GM04503 (cell line): ENCODE measurements at regions not wholly inside any gene's neighbourhood (a gene's known extent, or its start where the extent isn't known, plus 50 kb on each side); places are given as distances from the start of the nearest gene placed in this dataset.

Source experiments
- DNase-seq: peaks from one replicate; pipeline ENCODE4 v3.0.0-alpha.2; 2012; ENCODE audit warnings: low read depth

DNA sequence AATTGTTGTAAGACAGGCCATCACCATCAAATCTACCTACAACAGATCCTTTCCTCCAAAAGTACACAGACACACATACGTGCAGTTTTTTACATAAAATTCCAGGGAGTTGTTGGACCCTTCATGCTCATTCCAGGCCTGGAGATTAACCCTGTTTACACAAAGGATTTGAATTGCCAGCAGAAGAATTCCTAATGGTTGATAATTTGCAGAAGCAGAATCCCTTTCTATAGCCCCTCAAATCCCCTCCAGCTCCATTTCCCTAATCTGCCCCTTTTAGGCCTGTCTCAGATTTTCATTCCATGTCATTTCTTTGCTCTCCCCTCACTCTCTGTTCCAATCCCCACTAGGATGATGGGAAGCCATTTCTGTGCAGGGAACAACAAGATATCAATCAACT is 102.9 kb upstream of the TOX3 start:
- no peak for DNase-seq

DNA sequence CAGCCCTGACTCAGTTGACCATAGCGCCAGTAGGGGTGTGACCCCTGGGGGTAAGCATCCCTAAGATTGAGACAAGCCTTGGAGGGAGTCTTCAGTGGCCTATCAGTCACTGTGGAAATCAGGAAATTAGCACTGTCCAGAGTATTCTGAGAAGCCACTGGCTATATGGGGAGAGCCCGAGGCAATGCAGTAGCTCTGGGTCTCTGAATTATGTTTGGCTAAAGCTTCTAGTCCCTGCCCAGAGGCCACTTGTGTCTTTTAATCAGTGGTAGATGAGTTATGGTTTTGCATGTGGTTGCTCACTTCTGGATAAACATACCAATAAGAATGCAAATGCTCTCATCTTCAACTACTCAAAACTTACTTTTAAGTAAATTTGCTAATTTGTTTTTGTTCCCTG is 100.6 kb upstream of the TOX3 start:
- DNase-seq, result no peak

DNA sequence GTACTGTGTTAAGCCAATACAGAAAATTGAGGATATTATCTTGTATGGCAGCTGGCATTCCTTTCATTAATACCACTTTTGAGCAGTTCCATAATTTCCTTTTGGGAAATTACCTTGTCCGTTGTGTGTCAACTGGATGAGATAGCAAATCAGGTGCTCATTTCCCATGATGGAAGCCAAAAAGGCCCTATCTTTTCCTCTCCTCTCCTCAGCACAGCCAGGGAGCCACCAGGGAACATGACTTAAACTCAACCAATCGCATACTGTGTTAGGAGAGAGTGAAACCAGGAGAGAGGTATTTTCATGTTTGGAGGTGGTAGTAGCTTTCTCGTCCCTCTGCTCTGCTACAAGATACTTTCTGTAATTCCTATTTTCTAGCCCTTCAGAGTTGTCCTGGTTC is 96.1 kb upstream of the TOX3 start:
- no peak for DNase-seq

DNA sequence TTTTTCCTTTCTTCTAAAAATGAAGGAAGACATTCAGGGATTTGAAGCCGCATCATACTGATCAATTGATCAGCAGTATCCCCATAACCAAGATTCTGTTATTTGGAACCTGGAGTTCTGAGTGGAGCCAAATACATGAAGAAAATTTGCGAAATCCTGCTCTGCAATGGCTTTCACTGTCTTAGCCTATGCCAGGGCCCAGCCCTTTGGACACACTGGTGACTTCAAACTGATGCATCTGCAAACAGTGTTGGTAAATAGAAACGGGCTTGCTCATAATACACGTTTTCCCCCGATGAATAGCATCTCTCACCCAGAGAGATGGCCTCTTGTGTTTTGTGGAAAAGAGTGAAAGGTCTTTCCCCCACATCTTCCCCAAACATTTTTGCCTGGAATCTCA is 87.6 kb upstream of the TOX3 start:
- DNase-seq, result no peak

DNA sequence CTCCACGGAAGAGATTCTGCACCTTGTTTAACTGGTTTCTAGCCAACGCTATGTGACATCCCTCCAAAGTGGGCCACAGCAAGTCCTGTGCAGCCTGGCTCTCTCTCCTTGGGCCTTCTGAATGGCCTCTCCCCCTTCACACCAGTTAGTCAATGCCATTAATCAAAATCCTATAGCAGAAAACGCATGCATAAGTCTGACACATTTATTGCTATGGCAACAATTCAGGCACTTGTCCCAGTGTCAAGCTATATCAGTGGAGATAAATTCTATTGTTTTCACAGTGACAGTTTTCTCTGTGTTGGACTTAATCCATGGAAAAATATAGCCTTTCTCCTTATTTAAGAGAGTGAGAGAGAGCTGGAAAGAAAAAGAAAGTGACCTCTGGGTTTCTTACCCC is 87.2 kb upstream of the TOX3 start:
- no peak for DNase-seq

DNA sequence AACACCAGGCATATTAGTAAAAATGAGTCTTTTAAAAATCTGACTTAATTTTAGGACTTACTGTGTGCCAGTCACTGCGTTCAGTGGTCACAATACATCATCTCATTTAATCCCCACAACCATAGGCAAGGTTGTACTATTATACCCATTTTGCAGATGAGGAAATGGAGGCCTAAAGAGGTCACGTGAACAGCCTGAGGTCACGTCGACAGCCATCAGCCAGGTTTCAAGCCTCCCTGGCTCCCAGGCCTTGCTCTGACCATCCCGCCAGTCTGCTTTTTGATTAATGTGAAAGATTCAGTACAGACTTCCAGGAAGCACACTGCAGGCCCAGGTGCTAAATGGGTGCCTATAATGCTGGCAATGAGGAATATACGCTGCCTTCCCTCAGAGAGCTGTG is 86.3 kb upstream of the TOX3 start:
- DNase-seq, result no peak

DNA sequence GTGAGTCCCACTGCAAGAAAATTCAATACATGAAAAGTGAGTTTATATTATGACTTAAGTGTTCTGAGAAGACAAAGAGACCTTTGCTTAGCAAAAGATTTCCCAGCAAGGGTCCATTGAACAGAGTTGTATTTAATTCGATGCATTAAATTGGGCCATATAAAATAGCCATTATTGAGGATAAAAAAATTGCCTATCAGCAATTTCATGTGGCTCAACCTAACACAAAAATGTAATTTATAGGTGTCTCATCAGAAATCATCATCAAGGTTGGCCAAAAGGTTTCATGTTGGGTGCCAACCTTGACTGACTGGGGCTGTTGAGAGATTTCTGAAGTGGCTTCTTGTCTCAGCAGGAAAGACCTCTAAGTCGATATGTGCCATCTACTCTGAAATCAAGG is 84.8 kb upstream of the TOX3 start:
- no peak for DNase-seq

DNA sequence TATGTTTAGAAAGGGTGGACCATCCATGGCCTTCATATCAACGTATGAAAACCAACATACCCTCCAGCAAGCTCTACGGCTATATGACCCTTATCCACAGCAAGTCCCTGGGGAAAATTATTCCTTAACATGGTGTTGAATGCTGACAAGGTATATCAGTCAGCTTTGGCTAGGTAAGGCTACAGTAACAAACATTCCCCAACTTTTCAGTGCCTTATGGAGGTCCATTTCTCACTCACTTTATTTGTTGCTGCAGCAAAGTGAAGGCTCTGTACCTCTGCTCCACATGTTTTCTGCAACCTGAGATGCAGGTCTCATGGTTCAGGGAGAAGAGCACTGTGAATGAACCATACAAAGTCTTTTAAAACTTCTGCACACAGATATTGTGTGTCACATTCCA is 83.8 kb upstream of the TOX3 start:
- no peak for DNase-seq

DNA sequence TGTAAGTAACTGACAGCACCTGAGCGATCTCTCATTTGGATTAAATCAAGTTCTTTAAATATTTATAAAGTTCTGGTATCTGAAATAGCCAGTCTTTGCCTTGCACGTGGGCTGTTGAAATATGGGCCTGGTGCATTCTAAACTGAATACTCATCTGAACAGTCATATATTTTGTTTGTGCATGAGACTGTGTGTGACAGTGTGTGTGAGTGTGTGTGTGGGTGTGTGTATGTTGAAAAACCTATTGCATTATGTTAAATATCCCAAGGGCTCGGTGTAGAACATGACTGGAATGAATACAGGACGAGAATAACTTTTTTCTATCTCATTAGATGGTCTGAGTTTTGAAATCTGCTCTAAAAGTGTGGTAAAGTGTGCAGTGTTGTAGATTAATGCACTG is 82.4 kb upstream of the TOX3 start:
- DNase-seq, result no peak

DNA sequence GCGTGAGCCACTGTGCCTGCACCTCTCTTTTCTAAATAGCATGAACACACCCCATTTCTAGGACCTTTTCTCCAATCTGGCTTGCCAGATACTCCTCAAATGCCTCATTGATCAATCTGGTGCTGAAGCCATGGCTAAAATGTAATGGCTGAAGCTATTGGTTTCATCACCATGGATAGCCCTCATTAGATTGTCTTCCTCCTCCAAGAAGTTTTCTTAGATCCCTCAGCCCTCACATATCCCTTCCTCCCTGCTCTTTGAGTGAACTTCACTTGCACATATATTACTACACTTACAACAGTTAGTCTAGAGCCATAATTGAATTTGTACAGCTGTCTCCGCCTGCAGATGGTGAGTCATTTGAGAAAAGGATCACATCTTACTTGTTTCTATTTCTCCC is 77.9 kb upstream of the TOX3 start:
- DNase-seq, result no peak

DNA sequence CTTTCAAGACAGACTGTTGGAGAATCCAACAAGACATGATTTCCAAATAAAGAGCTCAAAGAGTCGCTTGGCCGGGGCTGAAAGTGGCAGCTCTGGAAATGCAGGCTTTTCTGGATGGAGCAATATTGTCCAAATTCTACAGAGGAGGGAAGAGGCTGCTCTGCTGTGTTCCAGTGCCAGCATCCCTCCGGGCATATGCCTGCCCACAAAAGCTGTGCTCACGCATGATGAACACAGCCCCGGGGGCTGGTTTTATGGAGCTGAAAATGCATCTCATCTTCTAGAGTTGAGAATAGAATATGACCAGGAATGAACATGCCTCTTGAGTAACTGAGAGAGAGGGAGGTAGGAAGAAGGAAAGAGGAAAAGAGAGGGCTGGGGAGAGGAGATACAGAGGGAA is 74.7 kb upstream of the TOX3 start:
- DNase-seq, result no peak

DNA sequence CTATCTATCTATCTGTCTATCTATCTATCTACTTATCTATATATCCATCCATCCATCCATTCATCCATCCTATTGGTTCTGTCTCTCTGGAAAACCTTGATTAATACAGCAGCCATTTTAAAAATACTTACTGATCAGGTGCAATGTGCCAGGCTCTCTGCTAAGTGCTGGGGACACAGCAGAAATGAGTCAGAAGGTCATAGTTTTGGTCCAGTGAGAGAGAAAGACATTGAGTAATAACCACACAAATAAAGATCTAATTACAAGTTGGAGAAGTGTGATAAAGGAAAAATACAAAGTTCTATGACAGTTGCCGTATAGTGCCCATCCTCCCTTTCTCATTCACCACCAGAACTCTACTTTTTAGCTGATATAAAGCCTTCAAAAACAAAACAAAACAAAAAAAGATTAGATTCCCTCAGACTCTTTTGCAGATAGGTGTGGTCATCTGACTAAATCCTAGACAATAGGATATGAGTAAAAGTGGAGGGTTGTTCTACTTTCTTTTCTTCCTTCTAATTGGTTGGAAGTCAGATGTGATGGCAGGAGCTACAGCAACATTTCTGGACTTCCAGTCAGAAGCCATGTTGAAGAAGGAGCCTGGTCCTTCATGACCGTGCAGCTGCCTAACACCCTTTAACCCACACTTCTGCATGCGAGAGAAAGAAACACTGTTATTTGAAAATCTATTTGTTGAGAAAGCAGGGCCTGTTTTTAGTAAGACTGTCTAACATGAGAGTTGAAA is 72.0 kb upstream of the TOX3 start:
- no peak for DNase-seq

DNA sequence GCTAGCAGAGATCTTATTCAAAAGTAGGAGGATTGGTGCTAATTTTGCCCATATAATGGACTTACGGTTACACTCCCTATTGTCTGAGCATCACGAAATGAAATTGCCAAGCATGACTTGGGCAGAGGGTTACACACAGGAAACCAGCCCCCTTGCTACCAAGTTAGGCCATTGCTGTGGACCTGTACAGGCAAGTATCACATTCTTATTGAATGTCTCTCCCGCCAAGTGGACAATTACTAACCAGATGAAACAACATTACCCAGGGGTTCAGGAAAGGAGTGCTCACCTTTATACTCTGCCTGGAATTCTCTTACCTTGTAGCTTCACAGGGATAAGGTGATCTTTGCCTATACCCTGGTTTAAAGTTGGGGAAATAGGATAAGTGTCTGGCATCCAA is 70.6 kb upstream of the TOX3 start:
- DNase-seq, result no peak

DNA sequence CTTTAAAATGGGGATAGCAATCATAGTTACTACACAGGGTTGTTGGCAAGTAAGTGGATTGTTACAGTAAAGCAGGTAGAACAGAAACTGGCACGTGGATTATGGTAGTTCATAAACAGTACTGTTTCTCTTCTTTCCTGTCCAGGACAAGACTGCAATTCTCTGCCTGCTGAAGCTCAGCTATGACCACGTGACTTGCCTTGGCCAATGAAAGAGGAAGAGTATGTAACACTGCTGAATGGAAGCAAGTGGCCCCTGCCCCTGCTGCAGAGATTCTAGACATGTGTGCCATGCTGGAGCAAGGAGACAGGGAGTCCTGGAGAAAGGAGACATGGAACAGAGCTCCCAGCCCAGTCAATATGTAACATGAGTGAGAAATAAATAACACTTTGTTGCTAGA is 66.6 kb upstream of the TOX3 start:
- no peak for DNase-seq

DNA sequence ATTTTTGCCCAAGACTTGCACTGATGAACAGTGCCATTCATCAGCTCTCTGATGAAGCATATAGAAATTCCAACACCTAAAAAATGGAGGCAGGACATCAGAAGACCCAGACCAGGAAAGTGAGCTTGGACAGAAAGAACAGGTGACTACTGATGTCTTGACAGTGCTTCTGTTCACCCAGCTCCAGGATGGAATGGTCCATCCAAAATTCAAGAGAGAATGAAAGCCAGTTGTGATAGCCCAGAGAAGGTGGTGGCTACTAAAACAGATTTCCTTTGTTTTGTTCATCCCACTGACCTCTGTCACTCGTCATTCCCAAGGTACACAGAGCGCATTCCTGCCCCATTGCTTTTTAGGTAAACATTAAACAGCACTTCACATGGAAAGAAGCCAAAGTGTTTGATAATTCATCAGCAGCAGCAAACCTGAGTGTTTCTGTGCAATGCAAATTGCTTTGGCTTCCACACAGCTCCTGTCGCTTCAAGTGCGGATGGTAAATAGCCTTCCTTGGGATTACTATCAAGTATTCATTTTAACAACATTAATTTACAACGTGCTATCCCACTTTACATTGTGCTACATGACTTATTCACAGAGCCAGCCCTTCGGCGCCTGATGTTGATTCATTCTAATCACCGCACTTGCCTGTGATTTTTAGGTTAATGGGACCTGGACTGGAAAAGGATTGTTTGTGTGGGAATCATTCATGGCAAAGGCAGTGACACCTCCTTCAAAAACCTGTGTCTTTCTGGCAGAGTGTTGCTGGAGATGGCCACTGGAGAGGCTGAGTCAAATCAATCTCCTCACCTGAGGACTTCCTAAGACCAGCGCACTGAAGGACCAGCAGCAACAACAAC is 65.1 kb upstream of the TOX3 start:
- no peak for DNase-seq

DNA sequence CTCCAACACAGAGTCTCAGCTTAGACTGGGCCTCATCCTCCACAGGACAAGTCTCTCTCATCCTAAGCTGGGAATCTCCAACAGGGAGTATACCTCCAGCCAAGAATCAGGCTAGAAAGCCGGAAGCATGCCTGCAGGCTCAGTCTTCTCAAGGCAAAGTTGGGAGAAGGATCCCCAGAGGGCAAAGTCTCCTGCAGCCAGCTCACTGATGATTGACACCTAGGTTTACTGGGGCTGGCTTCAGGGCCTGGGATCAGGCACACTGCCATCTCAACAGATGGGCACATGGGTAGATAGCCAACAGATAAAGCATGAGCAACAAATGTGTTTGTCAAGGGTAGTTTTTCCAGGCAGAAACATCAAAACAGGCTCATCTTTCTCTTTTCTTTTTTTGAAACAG is 56.1 kb upstream of the TOX3 start:
- DNase-seq, result no peak

DNA sequence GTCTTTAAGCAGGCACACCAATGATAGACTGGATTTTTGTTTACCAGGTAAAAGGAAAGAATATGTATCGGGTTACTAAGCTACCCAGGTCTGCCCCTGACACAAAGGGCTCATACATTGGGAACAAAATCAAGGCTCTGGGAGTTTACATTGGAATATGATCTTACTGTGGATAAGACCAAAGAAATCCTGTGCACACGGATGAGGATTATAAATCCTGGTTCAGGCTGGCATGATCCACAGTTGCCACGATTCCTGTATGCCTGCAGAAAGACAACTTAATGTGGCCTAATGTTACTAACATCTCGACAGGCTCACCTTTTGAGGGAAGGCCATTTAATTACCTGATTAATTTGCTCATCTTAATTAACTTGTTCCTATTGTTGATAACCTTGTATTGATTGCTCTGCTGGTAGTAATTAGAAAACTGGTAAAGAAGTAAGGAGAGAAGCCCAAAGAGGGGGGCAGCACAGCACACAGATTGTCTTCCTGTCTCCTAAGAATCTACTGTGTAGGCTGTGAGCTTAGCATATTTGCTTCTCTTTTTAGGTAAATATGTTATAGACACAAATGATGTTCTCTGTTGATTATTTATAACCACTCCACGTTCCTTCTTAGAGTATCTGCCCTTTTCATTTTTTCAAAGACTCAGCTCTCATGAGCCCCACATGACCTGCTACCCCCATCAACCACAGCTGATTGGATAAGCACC is 51.0 kb upstream of the TOX3 start:
- no peak for DNase-seq

DNA sequence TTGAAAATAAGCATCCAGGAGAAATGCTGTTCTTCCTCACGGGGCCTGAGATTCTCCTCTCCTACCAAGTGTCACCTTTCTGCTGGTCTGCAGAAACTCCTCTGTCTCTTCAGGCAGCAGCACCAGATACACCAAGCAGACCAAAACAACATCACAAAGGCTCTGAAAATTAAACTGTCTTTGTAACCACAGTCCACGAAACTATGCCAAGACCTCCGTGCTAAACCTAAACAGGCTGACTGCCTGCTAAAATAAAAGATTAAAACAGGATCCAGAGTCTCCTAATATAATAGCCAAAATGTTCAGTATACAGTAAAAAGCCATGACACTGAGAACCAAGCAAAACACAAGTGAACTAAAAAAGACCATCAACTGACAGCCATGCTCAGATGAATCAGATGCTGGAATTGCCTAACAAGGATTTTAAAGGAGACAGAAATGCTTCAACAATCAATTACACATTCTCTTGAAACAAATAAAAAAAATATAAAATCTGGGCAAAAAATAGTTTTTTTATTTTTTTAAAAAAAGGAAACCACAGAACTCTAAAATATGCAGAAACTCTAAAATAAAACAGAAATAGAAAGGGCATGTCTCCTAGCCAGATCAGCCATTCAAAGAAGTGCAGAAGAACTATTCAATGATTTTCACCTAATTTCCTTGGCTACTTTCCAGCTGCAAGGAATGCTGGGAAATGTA is 50.3 kb upstream of the TOX3 start:
- no peak for DNase-seq
